ENCODE measurements at regions not wholly inside any gene's neighbourhood (a gene's known extent, or its start where the extent isn't known, plus 50 kb on each side); places are given as distances from the start of the nearest gene placed in this dataset.

GRCh38 chr11:17157761-17158160 is 50.0 kb downstream of the PIK3C2A start:
- no peak for DNase-seq

DNA sequence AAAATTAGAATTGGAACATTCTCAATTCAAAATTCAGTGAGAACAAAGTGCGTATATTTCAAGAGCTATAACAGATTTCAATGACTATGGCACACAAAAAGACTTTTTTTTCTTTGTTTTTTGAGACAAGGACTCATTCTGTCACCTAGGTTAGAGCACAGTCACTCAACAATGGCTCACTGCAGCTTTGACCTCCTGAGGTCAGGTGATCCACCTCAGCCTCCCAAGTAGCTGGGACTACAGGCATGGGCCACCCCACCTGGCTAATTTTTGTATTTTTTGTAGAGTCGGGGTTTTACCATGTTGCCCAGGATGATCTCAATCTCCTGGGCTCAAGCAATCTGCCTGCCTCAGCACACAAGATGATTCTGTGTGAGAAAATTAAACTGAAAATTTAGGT is 51.5 kb downstream of the PIK3C2A start:
- no peak for DNase-seq

DNA sequence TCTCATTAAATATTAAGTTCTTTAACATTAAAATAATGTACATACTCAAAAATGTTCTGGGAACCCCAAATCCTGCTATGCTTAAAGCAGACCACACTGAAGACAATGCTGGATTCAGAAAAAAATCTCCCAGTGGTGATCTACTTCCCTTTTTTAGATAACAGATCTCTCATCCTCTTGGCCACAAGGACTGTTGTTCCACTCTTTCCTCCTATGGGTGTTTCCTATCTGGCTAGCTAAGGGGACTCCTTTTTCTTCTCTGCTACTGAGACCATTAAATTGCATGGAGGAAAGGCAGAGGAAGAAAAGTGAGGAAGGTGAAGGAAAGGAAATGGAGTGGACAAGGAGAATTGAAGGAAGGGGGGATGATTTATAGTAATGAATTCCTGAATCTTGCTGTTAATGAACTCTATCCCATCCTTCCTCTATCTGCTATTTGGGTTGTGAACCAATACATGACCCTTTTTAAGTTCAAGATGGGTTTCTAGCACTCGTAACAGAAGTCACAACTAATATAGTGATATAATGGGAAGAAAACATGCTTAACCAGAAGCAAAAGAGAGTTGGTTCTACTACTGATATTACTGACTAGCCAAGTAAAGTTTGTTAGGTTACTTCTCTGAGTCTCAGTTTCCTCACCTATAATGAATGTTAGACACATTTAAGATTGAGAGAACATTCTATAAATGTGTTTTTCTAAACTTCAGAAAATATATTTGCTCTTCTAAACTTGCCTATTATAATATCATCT is 53.2 kb downstream of the PIK3C2A start:
- DNase-seq = no peak

DNA sequence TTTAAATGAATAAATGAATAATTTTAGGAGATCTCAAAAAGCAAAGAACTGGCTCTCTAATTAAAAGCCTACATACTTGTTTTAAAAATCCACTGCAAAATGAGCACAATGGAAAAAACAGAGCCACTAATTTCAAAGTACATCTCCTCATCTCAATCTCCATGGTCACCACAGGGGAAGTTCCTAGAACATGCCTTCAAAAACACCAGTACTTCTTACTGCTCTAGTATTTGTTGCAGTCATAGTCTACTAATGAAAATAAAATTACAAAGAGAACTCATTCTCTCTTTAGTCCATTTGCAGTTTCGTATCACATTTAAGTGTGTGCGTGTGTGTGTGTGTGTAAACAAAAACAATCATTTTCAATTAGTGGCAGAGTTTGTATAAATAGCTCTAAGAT is 54.0 kb downstream of the PIK3C2A start:
- DNase-seq = no peak

- DNase-seq = no peak
Measured at GRCh38 chr11:17152306-17152705, 55.5 kb downstream of the PIK3C2A start.

- peak in 1 of 58 donors; percentile 5 for DNase-seq
Measured at GRCh38 chr11:17150521-17150920, 57.3 kb downstream of the PIK3C2A start.

- no peak for DNase-seq
Measured at GRCh38 chr11:17148536-17148935, 59.2 kb downstream of the PIK3C2A start.

DNA sequence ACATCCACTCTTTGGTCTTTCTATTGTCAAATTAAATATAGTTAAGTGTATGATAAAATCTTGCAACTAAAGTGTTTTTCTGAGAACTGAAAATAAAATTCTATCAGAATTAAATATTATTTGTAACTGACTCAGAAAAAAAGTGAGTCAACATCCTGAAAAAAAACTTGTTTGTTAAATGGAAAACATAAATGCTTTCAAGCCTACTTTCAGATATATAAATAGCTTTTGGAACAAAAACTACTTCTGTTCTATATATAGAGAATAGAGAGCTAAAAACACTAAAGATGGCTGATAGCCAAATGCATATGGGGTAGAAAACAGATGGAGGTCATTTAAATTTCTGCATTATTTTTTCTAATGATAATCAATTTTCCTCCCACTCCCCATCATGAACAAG is 61.8 kb downstream of the PIK3C2A start:
- no peak for DNase-seq

GRCh38 chr11:17142450-17142849 is 65.0 kb upstream of the RPS13 start:
- DNase-seq = no peak

GRCh38 chr11:17141156-17141555 is 63.7 kb upstream of the RPS13 start:
- DNase-seq = no peak

DNA sequence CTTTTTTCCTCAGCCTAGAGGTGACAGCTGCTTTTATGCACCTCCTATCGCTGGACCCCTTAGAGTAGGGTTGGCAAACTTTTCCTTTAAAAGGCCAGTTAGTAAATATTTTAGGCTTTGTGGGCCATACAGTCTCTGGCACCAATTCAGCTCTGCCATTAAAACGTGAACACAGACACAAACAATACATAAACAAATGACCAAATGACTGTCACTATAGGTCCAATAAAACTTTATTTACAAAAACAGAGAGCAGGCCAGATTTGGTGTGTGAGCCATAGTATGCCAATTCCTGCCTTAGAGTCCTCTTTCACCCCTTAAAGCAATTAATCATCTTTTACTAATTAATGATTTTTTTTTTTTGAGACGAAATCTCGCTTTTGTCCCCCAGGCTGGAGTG is 61.1 kb upstream of the RPS13 start:
- DNase-seq = no peak

DNA sequence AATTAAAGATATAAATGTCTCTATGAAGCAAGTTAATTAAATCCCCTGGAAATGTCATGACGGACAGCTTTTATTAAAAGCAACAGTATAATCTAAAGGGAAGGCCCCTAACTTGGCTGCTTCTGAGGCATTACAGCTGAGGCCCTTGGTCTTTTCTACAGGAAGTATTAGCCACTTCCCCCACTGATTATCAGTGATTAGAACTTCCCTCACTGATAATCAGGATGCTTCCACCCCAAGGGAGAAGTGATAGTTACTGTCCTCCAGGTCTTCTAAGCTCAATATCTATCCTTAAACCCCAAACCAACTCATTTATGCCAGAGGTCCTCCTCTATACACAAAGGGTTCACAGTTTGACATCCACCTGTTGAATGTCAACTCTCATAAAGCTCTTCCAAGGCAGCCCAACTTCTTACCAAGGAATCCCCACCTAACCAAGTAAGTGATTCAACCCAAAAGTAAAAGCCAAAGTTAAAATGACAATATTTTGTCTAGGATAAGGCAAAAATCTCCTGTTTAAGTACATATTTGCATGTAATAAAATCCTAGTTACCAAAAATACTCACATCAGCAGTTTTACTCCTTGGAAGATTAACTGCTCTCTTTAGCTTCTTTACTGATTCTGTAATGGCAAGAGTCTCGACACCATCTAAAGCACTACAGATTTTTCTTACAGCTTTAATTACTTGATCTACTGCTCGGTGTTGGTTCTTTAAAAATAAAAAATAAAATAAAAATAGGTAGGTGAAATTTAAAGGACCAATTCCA is 58.6 kb upstream of the RPS13 start:
- DNase-seq = no peak

GRCh38 chr11:17132654-17133053 is 55.2 kb upstream of the RPS13 start:
- DNase-seq = no peak

DNA sequence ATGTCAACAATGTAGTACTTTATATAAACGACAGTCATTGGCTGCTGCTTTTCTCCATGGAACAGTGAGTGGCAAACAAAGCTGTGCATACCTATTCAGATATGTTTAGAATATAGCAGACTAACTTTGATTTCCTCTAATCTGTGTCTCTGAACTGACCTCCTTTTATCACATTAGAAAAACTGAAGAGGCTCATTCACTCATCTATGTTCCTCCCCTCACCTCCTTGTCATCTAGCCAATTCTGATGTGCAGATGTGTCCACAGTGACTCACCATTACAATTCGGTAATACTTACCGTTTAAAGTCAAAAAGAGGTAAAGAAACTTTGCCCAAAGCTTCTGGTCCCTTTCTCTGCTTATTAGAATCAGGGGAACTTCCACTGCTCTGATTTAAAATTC is 51.5 kb upstream of the RPS13 start:
- DNase-seq = no peak

Measured in anterior cingulate cortex (tissue), 58 donors.